NCI-H748 treated with DMSO at 0.1 percent for 48 hours (cell line): ENCODE measurements at regions not wholly inside any gene's neighbourhood (a gene's known extent, or its start where the extent isn't known, plus 50 kb on each side); places are given as distances from the start of the nearest gene placed in this dataset.

Experiments used
- DNase-seq: peaks from one replicate; lab custom pipeline; 2025; lab: John Stamatoyannopoulos, UW

DNA sequence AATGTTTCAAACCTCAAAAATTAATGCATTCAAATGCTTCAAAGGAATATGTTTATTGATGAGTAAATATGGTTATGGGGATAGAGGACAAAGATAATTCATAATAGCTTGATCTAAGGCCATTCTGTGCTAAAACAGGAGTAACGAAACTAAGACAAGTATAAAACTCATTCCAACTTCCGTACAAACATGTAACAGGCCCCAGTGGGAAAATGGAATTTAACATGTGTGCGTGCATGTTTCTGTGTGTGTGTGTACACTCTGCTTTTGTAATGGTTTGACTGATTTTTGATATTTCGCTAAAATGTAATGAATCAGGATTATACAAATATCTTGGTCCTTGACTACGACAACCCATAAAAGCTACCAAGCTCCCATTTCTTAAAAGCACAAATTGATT is 91.0 kb downstream of the KLF12 start:
- DNase-seq = no peak

DNA sequence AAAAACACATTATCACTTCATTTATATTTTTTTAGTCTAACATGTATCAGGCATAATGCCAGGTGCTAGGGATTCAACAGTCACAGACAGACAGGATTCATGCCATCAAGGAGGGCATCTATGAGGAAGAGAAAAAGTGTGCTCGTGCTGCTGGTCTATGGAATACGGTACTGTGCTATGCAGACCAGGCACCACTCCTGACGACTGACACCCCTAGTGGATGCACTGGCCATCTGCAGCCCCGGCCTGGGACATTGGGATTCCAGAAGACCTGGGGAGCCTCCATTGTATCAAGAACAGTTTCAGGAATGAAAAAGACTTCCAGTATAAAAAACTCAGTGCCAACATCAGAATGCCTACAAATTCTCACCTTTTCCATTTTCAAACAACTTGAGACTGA is 94.0 kb downstream of the KLF12 start:
- peak; percentile 22 for DNase-seq

DNA sequence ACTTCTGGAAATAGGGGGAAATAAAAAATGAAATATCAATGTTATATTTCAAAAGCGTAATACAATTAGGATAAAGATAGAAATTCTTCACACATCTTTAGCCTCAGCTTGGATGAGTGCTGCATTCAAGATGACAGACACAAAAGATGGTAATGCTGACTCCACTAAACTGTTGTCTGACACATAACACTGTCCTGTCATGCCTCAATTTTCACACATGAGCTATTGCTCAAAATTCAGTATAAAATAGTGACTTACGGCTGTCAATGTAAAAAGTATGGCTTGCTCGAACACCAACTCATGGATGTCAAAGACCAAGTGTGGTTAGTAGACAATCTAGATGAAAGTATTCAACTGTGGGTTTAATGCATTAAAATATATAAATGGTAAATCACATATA is 94.5 kb downstream of the KLF12 start:
- no peak for DNase-seq

DNA sequence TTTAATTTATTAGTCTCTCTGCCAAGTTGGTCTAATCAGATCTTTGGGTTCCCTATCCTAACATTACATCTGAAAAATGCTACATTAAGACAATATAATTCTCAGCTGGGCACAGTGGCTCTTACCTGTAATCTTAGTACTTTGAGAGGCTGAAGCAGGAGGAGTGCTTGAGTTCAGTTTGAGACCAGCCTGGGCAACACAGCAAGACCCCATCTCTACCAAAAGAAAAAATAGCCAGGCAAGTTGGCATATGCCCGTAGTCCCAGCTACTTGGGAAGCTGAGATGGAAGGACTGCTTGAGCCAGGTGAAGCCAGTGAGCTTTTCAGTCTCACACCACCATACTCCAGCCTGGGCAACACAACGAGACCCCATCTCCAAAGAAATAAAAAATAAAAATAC is 95.0 kb downstream of the KLF12 start:
- DNase-seq = no peak

DNA sequence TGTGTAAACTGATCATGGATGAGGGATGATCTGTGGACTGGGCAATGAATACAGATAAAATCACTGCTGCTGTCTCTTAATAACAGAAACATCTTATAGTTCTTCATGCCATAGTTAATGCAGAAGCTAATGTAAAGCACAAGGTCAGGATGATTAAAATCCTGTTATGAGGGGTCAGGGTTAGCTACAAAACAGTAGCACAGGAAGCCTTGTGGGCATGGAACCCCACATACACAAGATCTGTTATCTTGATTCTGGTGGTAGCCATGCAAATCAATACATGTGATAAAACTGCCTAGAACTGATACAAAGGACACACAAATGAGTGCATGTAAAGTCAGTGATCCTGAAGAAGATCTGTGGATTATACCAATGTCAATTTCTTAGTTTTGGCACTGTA is 96.4 kb downstream of the KLF12 start:
- no peak for DNase-seq

DNA sequence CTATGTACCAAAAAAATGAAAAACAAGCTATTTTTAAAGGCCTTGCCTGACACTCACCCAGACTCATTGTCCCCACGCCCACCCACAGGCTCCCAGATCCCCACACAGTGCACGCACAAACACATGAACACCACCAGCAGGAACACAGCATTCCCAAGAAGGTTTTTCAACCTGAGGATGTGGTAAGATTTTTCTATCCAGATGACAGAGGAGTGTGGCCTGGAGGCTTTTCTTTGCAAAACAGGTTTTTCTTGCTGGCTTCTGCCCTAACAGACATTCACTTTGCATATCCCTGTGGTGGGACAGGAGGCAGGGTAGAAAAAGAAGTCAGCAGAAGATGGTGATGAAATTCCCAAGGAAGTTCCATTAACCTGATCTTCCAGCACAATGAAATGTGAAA is 97.8 kb downstream of the KLF12 start:
- DNase-seq = no peak

DNA sequence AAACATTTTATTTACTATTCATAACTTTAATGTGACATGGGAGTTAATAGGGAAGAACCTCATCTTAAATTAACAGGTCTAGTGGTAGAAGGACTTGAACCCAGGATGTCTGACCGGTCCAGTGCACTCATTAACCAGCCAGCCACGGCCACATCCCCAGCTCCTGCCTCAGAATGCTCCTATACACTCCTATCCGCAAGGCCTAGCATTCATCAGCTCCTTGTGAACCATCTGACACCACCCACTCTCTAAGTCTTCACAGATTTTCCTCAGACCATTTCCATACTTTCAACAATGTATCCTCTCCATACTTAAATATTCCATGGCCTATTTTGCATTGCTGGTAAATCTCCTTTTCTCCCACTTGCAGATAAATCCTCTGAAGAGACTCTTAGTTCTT is 98.3 kb downstream of the KLF12 start:
- no peak for DNase-seq

DNA sequence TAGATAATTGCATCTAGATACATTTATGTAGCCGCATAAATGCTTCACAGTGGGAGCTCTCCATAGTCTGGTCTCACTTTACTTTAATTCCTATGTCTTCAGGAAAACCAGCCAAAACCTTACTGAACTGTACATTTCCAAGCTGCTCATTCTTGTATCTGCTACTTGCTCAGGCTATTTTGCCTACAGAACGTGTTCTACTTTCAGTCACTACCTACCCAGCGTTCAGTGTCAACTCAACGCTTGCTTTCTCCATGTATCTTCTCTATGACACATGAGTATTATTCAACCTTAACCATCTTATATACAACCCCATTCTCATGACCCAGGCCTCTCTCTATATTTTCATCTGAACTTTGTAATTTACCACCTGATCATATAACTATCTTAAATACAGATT is 101.9 kb downstream of the KLF12 start:
- DNase-seq = no peak

DNA sequence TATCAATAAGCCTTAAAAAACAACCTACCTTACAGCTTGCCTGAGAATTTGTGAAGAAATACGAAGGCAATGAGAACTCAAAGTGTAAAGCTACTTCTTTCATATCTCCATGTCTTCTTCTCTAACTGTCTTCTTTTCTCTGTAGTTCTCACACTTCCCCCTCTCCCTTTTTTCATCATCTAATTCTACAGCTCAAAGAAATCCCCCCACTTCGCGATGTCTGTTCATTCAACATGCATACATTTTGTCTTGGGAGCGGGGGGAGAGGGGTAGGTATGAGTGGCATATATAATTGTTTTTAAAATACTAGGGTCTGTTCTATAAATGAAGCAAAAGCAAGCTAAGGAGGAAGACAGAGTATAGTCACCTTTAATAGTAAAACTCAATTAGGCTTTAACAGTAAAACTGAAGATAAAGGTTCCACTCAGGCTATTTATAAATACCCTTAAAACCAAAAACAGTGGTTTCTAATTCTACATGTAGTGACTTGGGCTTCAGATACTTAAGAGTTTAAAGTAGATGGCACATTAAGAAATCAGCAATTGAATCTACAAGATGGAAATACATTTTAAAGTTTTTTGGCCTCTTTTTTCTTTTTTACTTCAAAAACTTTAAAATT is 106.9 kb downstream of the KLF12 start:
- no peak for DNase-seq

DNA sequence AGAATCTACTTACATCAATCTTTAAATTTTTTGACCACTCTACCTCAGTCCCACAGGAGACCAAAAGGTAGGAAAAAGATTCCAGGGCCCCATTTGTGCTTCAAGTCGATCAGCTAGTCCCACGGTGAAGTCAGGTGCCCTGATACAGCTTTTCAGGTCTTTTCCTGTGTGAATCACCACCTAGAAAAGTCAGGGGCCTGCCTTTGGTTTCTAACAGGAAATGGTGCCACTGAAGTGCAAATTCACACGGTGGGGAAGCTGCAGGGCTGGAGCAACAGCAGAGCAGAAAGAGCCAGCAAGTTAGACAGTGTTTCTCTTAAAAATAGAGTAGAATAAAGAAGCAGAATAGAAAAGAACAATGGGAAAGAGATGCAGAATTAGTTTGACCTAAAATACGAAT is 107.5 kb downstream of the KLF12 start:
- no peak for DNase-seq

DNA sequence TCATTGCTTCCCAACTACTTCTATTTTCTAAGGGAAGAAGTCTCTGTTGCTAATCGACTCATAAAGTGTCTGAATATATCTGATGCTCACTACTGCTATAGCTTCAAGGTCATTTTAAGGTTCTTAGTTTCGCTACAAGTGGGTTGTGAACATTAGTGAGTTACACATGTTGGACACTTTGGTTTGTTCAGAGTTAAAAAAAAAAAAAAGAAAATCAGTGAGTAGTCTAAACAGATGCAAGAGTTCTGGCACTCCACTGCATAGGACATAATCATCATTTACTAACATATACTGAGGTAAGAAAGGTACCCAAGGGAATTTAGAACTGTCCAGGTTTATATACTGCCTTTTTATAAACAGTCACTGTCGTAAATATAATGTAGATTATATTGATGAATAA is 108.8 kb downstream of the KLF12 start:
- no peak for DNase-seq

DNA sequence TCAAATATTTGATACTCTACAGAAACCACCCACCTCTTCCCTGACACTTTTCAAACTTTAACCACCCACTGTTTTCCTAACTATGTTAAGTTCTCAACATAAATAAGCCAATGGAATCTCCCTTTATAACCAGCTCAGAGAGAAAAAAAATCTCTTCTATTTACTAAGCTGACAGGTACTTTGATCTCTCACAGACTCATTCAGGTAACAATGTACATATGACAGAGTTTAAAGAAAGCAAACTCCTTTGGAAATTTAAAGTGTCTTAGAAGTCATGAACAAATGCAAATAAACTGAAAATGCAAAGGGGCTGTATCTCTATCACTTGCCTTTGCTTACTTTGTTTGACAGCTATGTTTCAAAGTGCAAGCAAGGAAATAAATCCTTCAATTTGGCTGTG is 109.3 kb downstream of the KLF12 start:
- DNase-seq = no peak

DNA sequence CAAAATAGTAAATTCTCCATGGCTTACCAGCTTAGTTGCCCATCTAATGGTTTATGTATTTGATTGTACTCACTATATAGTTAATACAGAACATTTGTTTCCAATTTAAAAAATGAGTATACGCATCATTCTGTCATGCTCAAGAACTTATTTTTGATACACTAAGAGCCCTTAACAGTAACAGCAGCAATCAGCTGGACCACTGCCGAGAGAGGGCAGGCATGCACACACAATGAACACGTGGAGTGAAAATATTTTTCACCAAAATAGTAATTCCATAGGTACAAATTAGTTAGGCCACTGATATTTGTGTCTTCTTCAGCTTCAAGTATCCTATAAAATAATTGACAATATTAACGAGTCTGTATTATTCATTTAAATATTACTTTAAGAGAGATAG is 109.9 kb downstream of the KLF12 start:
- DNase-seq = no peak

DNA sequence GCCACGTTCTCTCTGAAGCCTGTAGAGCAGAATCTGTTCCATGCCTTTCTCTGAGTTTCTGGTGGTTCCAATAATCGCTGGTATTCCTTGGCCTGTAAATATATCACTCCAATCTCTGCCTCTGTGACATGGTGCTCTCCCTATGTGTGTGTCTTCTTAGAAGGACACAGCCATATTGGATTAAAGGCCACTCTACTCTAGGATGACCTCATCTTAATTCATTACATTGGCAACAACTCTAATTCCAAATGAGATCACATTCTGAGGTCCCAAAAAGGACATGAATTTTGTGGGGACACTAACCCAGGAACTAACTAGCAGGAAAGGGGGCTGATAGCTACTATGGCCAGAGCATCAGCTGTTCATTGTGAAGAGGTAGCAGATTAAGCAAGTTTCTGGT is 110.7 kb downstream of the KLF12 start:
- DNase-seq = no peak

DNA sequence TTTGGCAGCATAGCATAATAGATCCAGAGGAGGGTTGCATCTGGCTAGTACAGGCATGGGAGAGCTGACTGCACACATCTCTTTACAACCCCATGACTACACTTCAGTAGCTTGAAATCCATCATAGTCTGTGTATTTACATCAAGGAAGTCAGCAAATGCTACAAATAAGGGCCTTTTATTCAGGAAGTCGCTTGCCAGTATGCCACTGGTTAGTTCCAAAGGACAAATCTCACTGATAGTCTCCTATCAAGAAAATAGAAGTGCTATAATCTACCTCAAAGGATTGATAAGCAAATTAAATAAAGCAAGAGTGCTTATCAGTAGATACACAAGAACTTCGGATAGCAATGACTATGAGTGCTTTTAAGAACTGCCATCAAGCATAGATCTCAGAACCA is 112.7 kb downstream of the KLF12 start:
- DNase-seq = no peak

DNA sequence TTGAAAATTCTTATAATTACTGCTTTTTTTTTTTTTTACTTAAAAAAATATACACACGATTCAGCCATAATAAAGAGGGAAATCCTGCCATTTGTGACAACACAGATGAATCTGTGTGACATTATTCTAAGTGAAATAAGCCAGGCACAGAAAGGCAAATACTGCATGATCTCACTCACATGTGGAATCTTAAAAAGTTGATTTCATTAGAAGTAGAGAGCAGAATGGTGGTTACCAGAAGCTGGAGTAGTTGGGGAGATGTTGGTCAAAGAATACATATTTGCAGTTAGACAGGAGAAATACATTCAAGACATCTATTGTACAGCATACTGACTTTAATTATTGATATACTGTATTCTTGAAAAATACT is 116.2 kb downstream of the KLF12 start:
- DNase-seq = no peak

DNA sequence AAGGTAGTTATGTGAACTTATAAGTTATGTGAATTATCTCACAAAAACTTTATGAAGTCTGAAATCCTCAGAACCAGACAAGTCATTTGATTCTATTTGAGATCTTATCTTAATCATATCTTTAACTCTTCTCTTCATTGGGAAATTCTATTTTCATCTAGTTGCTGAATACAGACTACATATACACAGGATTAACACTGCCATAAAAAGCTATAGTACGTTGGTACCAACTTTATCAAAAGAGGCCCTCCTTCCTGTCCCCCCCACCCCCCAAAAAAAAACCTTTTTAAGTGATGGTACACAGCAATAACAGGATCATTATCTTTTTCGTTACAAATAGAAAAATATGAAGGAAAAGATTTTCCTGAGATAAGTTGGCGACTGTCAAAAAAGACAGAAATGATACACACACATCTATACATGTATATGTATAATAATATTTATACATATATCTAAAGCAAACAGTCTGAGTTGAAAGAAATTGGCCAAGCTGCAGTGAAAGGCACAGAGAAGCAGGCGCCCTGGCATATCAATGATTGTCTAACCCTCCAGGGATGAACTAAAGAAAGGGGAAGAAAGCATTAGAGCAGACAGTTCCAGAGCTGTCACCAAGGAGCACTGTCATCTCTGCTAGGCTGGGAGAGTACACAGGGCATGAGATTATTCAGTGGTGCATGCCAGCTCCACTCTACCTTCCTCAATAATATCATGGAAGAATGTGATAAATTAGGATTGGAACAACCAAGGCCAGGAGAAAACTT is 116.7 kb downstream of the KLF12 start:
- no peak for DNase-seq

DNA sequence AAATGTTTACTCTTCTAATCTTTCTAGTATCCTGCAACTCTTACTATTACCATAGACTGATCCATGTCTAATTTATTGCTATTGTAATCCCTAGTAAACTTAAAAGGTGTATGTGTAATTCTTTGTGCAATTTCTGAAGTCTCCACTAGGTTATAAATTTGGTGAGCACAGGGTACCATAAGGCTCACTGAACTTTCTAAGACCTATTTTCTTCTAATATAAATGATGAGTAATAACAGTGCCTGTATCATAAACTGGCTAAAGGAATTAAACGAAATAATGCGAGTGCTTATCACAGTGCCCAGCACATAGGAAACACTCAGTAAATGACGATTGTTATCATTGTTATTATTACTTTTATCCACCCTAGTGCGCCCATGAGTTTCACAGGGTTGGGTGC is 119.1 kb downstream of the KLF12 start:
- no peak for DNase-seq

DNA sequence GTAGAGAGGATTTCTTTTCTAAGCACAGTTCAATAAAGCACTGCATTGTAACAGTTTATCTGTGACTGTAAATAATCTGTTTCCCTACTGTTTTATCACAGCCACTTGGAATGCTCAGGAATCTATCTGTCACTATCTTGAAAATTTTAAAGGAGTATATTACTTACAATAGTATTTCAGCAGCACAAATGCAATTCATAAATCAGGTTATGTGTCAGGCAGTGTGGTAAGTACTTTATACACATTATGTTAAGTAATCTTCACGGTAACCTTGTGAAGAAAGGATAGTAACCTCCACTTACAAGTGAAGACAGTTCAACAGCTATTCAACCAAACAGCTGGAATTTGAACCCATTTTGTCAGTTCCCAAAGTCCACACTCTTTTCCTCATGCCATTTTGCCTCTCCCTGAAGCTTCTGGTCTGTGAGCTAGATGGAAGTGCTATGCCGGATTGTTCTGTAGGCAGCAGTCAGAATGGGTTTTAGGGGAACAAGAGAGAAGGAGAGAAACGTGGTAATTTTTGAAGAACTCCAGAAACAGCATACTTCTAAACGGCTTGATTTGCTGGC is 125.0 kb downstream of the KLF12 start:
- DNase-seq = no peak

DNA sequence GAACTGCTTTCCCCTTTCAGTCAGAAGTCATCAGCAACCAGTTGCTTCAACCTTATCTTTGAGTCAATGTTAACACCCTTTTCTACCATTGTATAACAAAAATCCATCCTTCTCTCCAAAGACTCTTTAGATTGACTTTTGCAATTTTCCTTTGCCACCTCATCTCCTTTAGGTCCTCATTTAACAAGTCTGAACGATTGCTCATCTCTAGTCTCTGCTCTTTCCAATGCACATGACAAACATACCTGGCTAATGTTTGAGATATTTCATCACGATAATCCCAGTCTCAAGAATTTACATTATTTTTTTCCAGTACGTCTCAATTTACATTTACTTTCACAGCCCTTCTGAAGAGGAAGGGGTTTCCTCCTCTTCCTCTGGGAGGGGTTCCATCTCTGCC is 127.5 kb downstream of the KLF12 start:
- no peak for DNase-seq

DNA sequence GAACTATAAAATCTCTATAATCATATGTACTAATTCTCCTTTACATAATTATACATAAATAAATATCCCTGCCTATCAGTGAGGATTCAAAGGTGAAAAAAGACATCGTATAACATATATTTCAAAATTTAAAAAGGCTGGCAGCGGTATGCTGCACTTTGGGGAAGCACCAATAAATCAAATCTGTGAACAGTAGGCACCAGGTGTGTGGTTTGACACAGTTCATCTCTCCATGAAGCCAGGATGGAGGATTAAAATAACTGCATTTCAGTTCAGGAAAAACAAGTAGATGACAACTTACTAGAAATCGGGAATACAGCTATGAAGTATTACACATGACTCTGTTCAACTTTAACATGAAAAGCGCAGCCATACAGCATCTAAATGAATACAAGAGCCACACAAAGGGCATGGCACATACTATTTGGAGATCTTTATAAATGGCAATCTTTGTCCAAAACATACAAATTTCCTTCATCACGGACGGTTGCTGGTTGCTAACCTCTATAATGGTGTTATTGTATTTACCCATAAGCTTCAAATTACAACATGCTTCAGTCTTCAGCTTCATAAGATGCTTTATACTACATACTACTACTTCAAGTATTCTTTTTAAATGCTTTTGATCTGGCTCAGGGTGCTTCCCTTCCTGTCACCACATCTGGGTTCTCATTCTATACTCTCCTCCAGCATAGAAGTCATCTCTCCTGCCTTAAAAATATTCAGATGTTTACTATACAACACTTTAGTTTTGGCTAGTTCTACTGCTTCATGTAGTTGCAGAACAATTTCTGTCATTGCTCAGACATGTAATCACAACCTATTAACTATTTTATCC is 128.7 kb downstream of the KLF12 start:
- DNase-seq = no peak

DNA sequence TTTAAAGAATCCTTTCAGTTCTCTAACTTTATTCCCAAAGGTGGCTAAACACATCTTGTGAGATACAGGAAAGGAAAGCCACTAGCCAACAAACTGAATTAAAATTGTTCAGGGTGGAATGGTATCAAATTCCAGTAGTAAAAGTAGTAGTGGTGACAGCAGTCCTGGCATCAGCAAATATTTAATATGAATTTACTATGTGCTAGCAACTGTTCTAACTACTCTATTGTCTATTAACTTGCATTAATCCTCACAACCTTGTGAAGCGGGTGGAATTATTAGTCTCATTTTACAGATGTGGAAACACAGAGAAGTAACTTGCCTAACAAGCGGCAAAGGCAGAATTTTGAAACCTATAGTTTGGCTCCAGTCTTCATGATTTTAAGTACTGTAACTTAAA is 130.1 kb downstream of the KLF12 start:
- no peak for DNase-seq

DNA sequence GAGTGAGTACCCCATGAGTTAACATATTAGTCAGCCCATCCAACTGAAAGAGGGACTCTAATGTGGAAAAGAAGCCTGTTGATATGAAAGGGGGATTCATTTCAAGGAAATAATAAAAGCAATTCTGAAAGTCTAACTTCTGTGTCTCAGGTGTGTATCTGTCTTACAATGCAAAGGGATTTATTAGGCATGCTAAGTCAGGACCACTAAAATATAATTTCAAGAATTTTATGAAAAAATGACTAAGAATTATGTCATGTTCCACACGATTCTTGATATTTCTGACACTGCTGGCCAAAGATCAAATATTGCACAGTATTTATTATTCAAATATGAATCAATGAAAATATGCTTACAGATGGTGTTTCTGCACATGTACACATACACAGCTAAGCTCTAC is 130.8 kb downstream of the KLF12 start:
- DNase-seq = no peak
